ENCODE measurements at regions not wholly inside any gene's neighbourhood (a gene's known extent, or its start where the extent isn't known, plus 50 kb on each side); places are given as distances from the start of the nearest gene placed in this dataset.
A peak's percentile ranks its signal among the peaks of the same experiment; 100 is the strongest.
"Not testable (repeated sequence)": the region's sequence is repeated elsewhere in the genome, so short reads cannot be mapped to it uniquely, and the experiment has no call there.

DNA sequence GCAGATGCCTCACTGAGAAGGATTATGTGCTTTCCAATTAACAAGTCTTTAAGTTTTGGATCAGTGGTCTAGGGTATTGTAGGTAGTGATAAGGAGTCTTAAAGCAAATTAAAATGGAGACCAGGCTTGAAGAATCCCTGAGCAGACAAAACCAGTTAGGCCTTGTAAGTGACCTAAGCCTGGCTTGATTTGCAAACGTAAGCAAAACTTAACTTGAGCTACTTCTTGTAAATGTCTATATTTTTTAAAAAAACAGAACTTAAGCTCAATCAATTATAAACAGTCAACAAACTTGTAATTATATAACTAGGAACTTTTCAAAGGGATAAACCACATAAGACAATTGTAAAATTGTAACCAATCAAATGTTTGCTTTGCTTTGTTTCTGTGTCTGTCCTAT, 72.7 kb upstream of the NALF2 start:
- no peak overlapping the region for H3K4me3 ChIP-seq (ENCODE audit: control insufficient read depth, low read depth, low read length)
- TF ChIP-seq, protein P1, sequence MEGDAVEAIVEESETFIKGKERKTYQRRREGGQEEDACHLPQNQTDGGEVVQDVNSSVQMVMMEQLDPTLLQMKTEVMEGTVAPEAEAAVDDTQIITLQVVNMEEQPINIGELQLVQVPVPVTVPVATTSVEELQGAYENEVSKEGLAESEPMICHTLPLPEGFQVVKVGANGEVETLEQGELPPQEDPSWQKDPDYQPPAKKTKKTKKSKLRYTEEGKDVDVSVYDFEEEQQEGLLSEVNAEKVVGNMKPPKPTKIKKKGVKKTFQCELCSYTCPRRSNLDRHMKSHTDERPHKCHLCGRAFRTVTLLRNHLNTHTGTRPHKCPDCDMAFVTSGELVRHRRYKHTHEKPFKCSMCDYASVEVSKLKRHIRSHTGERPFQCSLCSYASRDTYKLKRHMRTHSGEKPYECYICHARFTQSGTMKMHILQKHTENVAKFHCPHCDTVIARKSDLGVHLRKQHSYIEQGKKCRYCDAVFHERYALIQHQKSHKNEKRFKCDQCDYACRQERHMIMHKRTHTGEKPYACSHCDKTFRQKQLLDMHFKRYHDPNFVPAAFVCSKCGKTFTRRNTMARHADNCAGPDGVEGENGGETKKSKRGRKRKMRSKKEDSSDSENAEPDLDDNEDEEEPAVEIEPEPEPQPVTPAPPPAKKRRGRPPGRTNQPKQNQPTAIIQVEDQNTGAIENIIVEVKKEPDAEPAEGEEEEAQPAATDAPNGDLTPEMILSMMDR (IDR thresholded peaks at IDR 0.05; ENCODE audit: control insufficient read depth, insufficient read depth, low read depth, low read length, missing control alignments): no peak
- DNase-seq (ENCODE audit: low read depth): no peak

DNA sequence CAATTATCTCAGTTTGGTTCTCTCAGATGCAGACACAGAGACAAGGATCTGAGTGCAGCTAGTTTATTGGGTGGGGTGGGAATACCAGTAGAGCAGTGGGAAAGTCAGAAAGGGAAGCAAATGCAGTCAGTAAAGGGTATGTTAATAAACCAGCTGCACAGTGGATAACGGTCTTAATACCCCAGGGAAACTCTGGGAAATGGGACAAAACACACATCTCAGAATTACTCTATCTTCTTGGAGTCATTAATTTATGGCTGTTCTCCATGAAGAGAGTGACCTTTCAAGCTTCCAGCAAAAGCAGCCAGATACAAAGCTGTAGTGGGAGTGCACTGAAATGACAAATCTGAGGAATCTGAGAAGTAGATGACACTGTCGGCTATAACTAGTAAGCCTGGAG, 73.3 kb upstream of the NALF2 start:
- no peak for DNase-seq (ENCODE audit: low read depth)
- TF ChIP-seq, protein P1 (IDR thresholded peaks at IDR 0.05; ENCODE audit: control insufficient read depth, insufficient read depth, low read depth, low read length, missing control alignments): no peak
- H3K4me3 ChIP-seq (ENCODE audit: control insufficient read depth, low read depth, low read length): no peak overlapping the region

- TF ChIP-seq, protein P1 (IDR thresholded peaks at IDR 0.05; ENCODE audit: control insufficient read depth, insufficient read depth, low read depth, low read length, missing control alignments): no peak
- no peak overlapping the region for H3K4me3 ChIP-seq (ENCODE audit: control insufficient read depth, low read depth, low read length)
- no peak for DNase-seq (ENCODE audit: low read depth)
Observed at GRCh38 chrX:69429339-69430015, 74.6 kb upstream of the NALF2 start.

DNA sequence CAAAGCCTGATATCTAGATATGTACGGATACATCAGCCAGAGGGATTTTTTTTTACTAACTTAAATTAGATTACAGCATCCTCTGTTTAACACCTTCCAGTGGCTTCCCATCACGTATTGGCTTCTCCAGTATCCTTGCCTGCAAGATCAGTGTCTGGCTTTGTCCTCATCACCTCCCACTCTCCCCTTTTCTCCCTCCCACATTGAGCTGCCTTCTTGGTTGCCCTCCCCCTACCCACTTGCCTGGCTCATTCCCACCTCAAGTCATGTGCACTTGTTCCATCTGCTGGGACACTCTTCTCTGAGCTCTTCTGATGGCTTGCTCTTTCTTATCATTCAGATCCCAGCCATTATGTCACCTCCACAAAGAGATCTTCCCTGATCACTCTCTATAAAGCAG, 75.9 kb upstream of the NALF2 start:
- H3K4me3 ChIP-seq (ENCODE audit: control insufficient read depth, low read depth, low read length): no peak overlapping the region
- TF ChIP-seq, protein P1 (IDR thresholded peaks at IDR 0.05; ENCODE audit: control insufficient read depth, insufficient read depth, low read depth, low read length, missing control alignments): no peak
- no peak for DNase-seq (ENCODE audit: low read depth)

DNA sequence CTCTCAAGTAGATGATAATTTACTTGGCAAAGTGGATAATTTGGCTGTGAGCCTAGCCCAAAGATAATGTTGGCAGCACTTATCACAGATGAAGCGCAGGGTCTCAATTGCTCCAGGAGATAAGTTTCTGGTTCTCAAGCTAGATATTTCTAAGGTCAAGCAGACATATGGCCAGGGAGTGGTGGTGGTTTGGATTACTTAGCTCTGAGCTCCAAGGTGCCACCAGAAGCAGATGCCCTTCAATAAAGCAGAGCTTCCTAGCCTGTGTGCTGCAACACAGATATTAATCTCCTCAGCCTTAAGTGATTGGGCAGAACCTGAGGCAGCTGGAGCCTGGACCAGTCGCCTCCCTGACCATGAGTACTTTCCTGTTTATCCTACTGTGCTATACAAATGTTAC, 79.2 kb upstream of the NALF2 start:
- H3K4me3 ChIP-seq (ENCODE audit: control insufficient read depth, low read depth, low read length): no peak overlapping the region
- no peak for DNase-seq (ENCODE audit: low read depth)
- TF ChIP-seq, protein P1 (IDR thresholded peaks at IDR 0.05; ENCODE audit: control insufficient read depth, insufficient read depth, low read depth, low read length, missing control alignments): no peak

DNA sequence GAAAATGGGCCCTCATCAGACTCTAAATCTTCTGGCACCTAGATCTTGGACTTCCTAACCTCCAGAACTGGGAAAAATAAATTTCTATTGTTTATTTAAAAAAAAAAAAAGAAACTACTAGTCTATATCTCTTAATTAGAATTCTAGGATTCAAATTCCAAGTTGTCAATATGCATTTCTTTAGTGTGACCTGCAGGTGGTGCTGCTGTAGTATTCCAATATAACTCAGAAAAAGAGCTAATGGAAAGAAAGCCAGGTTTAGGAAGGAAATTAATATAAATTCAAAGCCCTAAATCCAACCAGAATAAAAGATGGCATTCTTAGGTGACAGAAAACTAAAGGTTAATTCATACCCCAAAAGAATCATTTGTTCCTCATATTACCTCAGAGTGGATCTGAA, 80.0 kb upstream of the NALF2 start:
- no peak for DNase-seq (ENCODE audit: low read depth)
- no peak overlapping the region for H3K4me3 ChIP-seq (ENCODE audit: control insufficient read depth, low read depth, low read length)
- TF ChIP-seq, protein P1 (IDR thresholded peaks at IDR 0.05; ENCODE audit: control insufficient read depth, insufficient read depth, low read depth, low read length, missing control alignments): peak; percentile 47

- H3K4me3 ChIP-seq (ENCODE audit: control insufficient read depth, low read depth, low read length); DNase-seq (ENCODE audit: low read depth): not testable (repeated sequence)
Observed at GRCh38 chrX:69422208-69422607, 81.9 kb upstream of the NALF2 start.
